ENCODE measurements at regions not wholly inside any gene's neighbourhood (a gene's known extent, or its start where the extent isn't known, plus 50 kb on each side); places are given as distances from the start of the nearest gene placed in this dataset.

- Mint-ChIP-seq H3K9me3 (ENCODE audit: unreplicated experiment) (no peaks in the 10 kb centered on the region), H3K27ac (ENCODE audit: unreplicated experiment) (no peak overlapping the region), H3K4me1 (ENCODE audit: low read depth, unreplicated experiment) (no peaks in the 10 kb centered on the region), H3K36me3 (ENCODE audit: insufficient read depth, unreplicated experiment) (no peaks in the 10 kb centered on the region), H3K4me3 (ENCODE audit: unreplicated experiment) (no peak overlapping the region), H3K27me3 (ENCODE audit: insufficient read depth, unreplicated experiment) (no peaks in the 10 kb centered on the region)
- no peaks in the 10 kb centered on the region for H3K36me3 ChIP-seq (ENCODE audit: control insufficient read depth, insufficient read depth, low read length)
- no TSS peak for BruUV-seq (replicated peaks)
- peaks cover 13% of the 10 kb centered on the region for H3K4me1 ChIP-seq
- DNase-seq = no peak
- H3K9me3 ChIP-seq = no peaks in the 10 kb centered on the region
- intact Hi-C loops (cut with micrococcal nuclease; ENCODE audit: unreplicated experiment) = no loop called here
- no peak overlapping the region for H3K4me3 ChIP-seq (ENCODE audit: low read depth, low read length)
- CTCF ChIA-PET = no interaction called here
- POLR2A ChIA-PET = no interaction called here
- no peaks in the 10 kb centered on the region for H3K27me3 ChIP-seq (replicated peaks; ENCODE audit: control insufficient read depth, insufficient read depth, low read length)
- TF ChIP-seq, protein P1, sequence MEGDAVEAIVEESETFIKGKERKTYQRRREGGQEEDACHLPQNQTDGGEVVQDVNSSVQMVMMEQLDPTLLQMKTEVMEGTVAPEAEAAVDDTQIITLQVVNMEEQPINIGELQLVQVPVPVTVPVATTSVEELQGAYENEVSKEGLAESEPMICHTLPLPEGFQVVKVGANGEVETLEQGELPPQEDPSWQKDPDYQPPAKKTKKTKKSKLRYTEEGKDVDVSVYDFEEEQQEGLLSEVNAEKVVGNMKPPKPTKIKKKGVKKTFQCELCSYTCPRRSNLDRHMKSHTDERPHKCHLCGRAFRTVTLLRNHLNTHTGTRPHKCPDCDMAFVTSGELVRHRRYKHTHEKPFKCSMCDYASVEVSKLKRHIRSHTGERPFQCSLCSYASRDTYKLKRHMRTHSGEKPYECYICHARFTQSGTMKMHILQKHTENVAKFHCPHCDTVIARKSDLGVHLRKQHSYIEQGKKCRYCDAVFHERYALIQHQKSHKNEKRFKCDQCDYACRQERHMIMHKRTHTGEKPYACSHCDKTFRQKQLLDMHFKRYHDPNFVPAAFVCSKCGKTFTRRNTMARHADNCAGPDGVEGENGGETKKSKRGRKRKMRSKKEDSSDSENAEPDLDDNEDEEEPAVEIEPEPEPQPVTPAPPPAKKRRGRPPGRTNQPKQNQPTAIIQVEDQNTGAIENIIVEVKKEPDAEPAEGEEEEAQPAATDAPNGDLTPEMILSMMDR (IDR thresholded peaks at IDR 0.05; ENCODE audit: insufficient read depth in 1 of 2, low read depth in 1 of 2, low read length in 1 of 2, severe bottlenecking in 1 of 2, unreplicated experiment in 1 of 2) = no peak
Measured at GRCh38 chr9:88690628-88691027, 155.7 kb downstream of the NXNL2 start.

- H3K36me3 Mint-ChIP-seq (ENCODE audit: insufficient read depth, unreplicated experiment) = no peaks in the 10 kb centered on the region
- TF ChIP-seq, protein P1 (IDR thresholded peaks at IDR 0.05; ENCODE audit: insufficient read depth in 1 of 2, low read depth in 1 of 2, low read length in 1 of 2, severe bottlenecking in 1 of 2, unreplicated experiment in 1 of 2) = no peak
- intact Hi-C loops (cut with micrococcal nuclease; ENCODE audit: unreplicated experiment) = no loop called here
- H3K36me3 ChIP-seq (ENCODE audit: control insufficient read depth, insufficient read depth, low read length) = no peaks in the 10 kb centered on the region
- H3K9me3 Mint-ChIP-seq (ENCODE audit: unreplicated experiment) = no peaks in the 10 kb centered on the region
- peaks cover 13% of the 10 kb centered on the region for H3K4me1 ChIP-seq
- BruUV-seq (replicated peaks) = no TSS peak
- H3K27me3 ChIP-seq (replicated peaks; ENCODE audit: control insufficient read depth, insufficient read depth, low read length) = no peaks in the 10 kb centered on the region
- no peak for DNase-seq
- no peaks in the 10 kb centered on the region for H3K9me3 ChIP-seq
- no peak overlapping the region for H3K4me3 Mint-ChIP-seq (ENCODE audit: unreplicated experiment)
- no peak overlapping the region for H3K27ac Mint-ChIP-seq (ENCODE audit: unreplicated experiment)
- no peaks in the 10 kb centered on the region for H3K4me1 Mint-ChIP-seq (ENCODE audit: low read depth, unreplicated experiment)
- ChIA-PET CTCF (no interaction called here), POLR2A (no interaction called here)
- no peak overlapping the region for H3K4me3 ChIP-seq (ENCODE audit: low read depth, low read length)
- no peaks in the 10 kb centered on the region for H3K27me3 Mint-ChIP-seq (ENCODE audit: insufficient read depth, unreplicated experiment)
Measured at GRCh38 chr9:88691091-88691490, 156.1 kb downstream of the NXNL2 start.

- BruUV-seq (replicated peaks) = no TSS peak
- Histone ChIP-seq H3K36me3 (ENCODE audit: control insufficient read depth, insufficient read depth, low read length) (no peaks in the 10 kb centered on the region), H3K27me3 (replicated peaks; ENCODE audit: control insufficient read depth, insufficient read depth, low read length) (no peaks in the 10 kb centered on the region), H3K9me3 (no peaks in the 10 kb centered on the region), H3K4me1 (peaks cover 13% of the 10 kb centered on the region), H3K4me3 (ENCODE audit: low read depth, low read length) (no peak overlapping the region)
- Mint-ChIP-seq H3K4me1 (ENCODE audit: low read depth, unreplicated experiment) (no peaks in the 10 kb centered on the region), H3K27ac (ENCODE audit: unreplicated experiment) (no peak overlapping the region), H3K27me3 (ENCODE audit: insufficient read depth, unreplicated experiment) (no peaks in the 10 kb centered on the region), H3K9me3 (ENCODE audit: unreplicated experiment) (no peaks in the 10 kb centered on the region), H3K4me3 (ENCODE audit: unreplicated experiment) (no peak overlapping the region), H3K36me3 (ENCODE audit: insufficient read depth, unreplicated experiment) (no peaks in the 10 kb centered on the region)
- DNase-seq = no peak
- TF ChIP-seq, protein P1 (IDR thresholded peaks at IDR 0.05; ENCODE audit: insufficient read depth in 1 of 2, low read depth in 1 of 2, low read length in 1 of 2, severe bottlenecking in 1 of 2, unreplicated experiment in 1 of 2) = no peak
- intact Hi-C loops (cut with micrococcal nuclease; ENCODE audit: unreplicated experiment) = no loop called here
- ChIA-PET CTCF (no interaction called here), POLR2A (no interaction called here)
Measured at GRCh38 chr9:88691811-88692210, 156.8 kb downstream of the NXNL2 start.

Data from Caco-2 (cell line).